H9 (cell line): ENCODE measurements at regions not wholly inside any gene's neighbourhood (a gene's known extent, or its start where the extent isn't known, plus 50 kb on each side); places are given as distances from the start of the nearest gene placed in this dataset.

Experiments used
- DNase-seq: peaks from one replicate; pipeline ENCODE4 v3.0.0-alpha.2; 2017
- H2AFZ ChIP-seq: one replicate; pipeline ENCODE4 v1.6.1; 2013; ENCODE audit warnings: mild to moderate bottlenecking, low read length, control low read depth, moderate library complexity
- H2AK5ac ChIP-seq: 2 replicates; pipeline ENCODE4 v1.6.1; 2013; ENCODE audit warnings: low read length, control low read depth, mixed read lengths; ENCODE audit not compliant: insufficient read length
- H2BK120ac ChIP-seq: one replicate; pipeline ENCODE4 v1.6.1; 2013; ENCODE audit warnings: low read depth, mild to moderate bottlenecking, low read length, control low read depth, inconsistent platforms; ENCODE audit not compliant: poor library complexity, severe bottlenecking
- H2BK12ac ChIP-seq: 2 replicates; pipeline ENCODE4 v1.6.1; 2013; ENCODE audit warnings: low read length, control low read depth, mixed read lengths, low read depth; ENCODE audit not compliant: insufficient read length
- H2BK15ac ChIP-seq: 2 replicates; pipeline ENCODE4 v1.6.1; 2013; ENCODE audit warnings: low read depth, low read length, control low read depth
- H2BK20ac ChIP-seq: one replicate; pipeline ENCODE4 v1.6.1; 2013; ENCODE audit warnings: low read depth, mild to moderate bottlenecking, low read length, control low read depth, inconsistent platforms; ENCODE audit not compliant: poor library complexity, severe bottlenecking
- H2BK5ac ChIP-seq: 2 replicates; pipeline ENCODE4 v1.6.1; 2013; ENCODE audit warnings: low read length, control low read depth, mixed read lengths; ENCODE audit not compliant: insufficient read length
- H3K14ac ChIP-seq: 2 replicates; pipeline ENCODE4 v1.6.1; 2013; ENCODE audit warnings: low read length, control low read depth; ENCODE audit not compliant: insufficient read depth
- H3K18ac ChIP-seq: 2 replicates; pipeline ENCODE4 v1.6.1; 2013; ENCODE audit warnings: low read depth, mild to moderate bottlenecking, mixed read lengths, low read length, control low read depth; ENCODE audit not compliant: insufficient read length
- H3K23ac ChIP-seq: 2 replicates; pipeline ENCODE4 v1.6.1; 2013; ENCODE audit warnings: low read length, control low read depth, mixed read lengths, low read depth; ENCODE audit not compliant: insufficient read length
- H3K23me2 ChIP-seq: 2 replicates; pipeline ENCODE4 v1.6.1; 2013; ENCODE audit warnings: low read depth, mild to moderate bottlenecking, mixed read lengths, low read length, control low read depth; ENCODE audit not compliant: insufficient read length, poor library complexity, severe bottlenecking
- H3K27ac ChIP-seq: 2 replicates; pipeline ENCODE4 v1.5.1; 2013; ENCODE audit warnings: low read length, control low read depth, mixed read lengths, low read depth; ENCODE audit not compliant: insufficient read length
- H3K27me3 ChIP-seq: 2 replicates; pipeline ENCODE4 v1.6.1; 2013; ENCODE audit warnings: low read length, control low read depth, inconsistent platforms; ENCODE audit not compliant: insufficient read depth
- H3K4ac ChIP-seq: 2 replicates; pipeline ENCODE4 v1.6.1; 2013; ENCODE audit warnings: low read depth, mild to moderate bottlenecking, control low read depth, inconsistent platforms, low read length, moderate library complexity
- H3K4me1 ChIP-seq: 2 replicates; pipeline ENCODE4 v1.6.1; 2013; ENCODE audit warnings: low read length, control low read depth, inconsistent platforms; ENCODE audit not compliant: insufficient read depth
- H3K4me2 ChIP-seq: 2 replicates; pipeline ENCODE4 v1.6.1; 2013; ENCODE audit warnings: low read length, control low read depth, mixed read lengths; ENCODE audit not compliant: insufficient read length, insufficient read depth
- H3K56ac ChIP-seq: 2 replicates; pipeline ENCODE4 v1.6.1; 2013; ENCODE audit warnings: low read depth, mild to moderate bottlenecking, mixed read lengths, low read length, control low read depth; ENCODE audit not compliant: insufficient read length
- H3K79me1 ChIP-seq: 2 replicates; pipeline ENCODE4 v1.6.1; 2013; ENCODE audit warnings: low read depth, mild to moderate bottlenecking, moderate library complexity, low read length, control low read depth, inconsistent platforms; ENCODE audit not compliant: insufficient read depth, poor library complexity, severe bottlenecking
- H3K79me2 ChIP-seq: 2 replicates; pipeline ENCODE4 v1.6.1; 2013; ENCODE audit warnings: low read length, control low read depth, inconsistent platforms; ENCODE audit not compliant: insufficient read depth
- H3K9ac ChIP-seq: 2 replicates; pipeline ENCODE4 v1.6.1; 2013; ENCODE audit warnings: low read length, control low read depth, mixed read lengths; ENCODE audit not compliant: insufficient read length; ENCODE audit errors: extremely low read depth
- H3K9me3 ChIP-seq: one replicate; pipeline ENCODE4 v1.6.1; 2013; ENCODE audit warnings: low read depth, low read length, inconsistent platforms; ENCODE audit not compliant: control insufficient read depth
- H3T11ph ChIP-seq: one replicate; pipeline ENCODE4 v1.6.1; 2013; ENCODE audit warnings: mild to moderate bottlenecking, low read length, control low read depth, inconsistent platforms
- H4K20me1 ChIP-seq: one replicate; pipeline ENCODE4 v1.6.1; 2013; ENCODE audit not compliant: control insufficient read depth, insufficient read length, insufficient read depth
- H4K5ac ChIP-seq: 2 replicates; pipeline ENCODE4 v1.6.1; 2013; ENCODE audit warnings: low read depth, mild to moderate bottlenecking, mixed read lengths, low read length, control low read depth; ENCODE audit not compliant: insufficient read length
- H4K8ac ChIP-seq: replicated peaks from 2 replicates; pipeline ENCODE4 v1.6.1; 2013; ENCODE audit warnings: low read length, control low read depth, mixed read lengths, low read depth; ENCODE audit not compliant: insufficient read length
- H4K91ac ChIP-seq: 2 replicates; pipeline ENCODE4 v1.6.1; 2013; ENCODE audit warnings: low read depth, mild to moderate bottlenecking, moderate library complexity, mixed read lengths, low read length, control low read depth; ENCODE audit not compliant: insufficient read length
- H3K27ac Mint-ChIP-seq, 3 experiments: 2 replicates in 2 of 3; 3 replicates in 1 of 3; pipeline ENCODE4 v1.8.0; 2020 to 2021; ENCODE audit warnings: mixed read lengths in 3 of 3, mild to moderate bottlenecking in 1 of 3, moderate library complexity in 1 of 3
- H3K27me3 Mint-ChIP-seq: 2 replicates; pipeline ENCODE4 v1.8.0; 2021; ENCODE audit warnings: low read depth, mild to moderate bottlenecking, moderate library complexity, mixed read lengths
- H3K36me3 Mint-ChIP-seq, 3 experiments: 2 replicates in 2 of 3; 3 replicates in 1 of 3; pipeline ENCODE4 v1.8.0; 2020 to 2021; ENCODE audit warnings: low read depth in 3 of 3, mixed read lengths in 3 of 3; ENCODE audit not compliant: insufficient read depth in 1 of 3
- H3K4me1 Mint-ChIP-seq, 2 experiments: 2 replicates each; pipeline ENCODE4 v1.8.0; 2020; ENCODE audit warnings: mixed read lengths in 2 of 2
- H3K4me3 Mint-ChIP-seq, 2 experiments: 2 replicates in 1 of 2; 3 replicates in 1 of 2; pipeline ENCODE4 v1.8.0; 2020 to 2021; ENCODE audit warnings: mild to moderate bottlenecking in 2 of 2, mixed read lengths in 2 of 2, moderate library complexity in 1 of 2
- H3K9me3 Mint-ChIP-seq, 2 experiments: 2 replicates in 1 of 2; 3 replicates in 1 of 2; pipeline ENCODE4 v1.8.0; 2020; ENCODE audit warnings: mild to moderate bottlenecking in 2 of 2, mixed read lengths in 2 of 2, moderate library complexity in 1 of 2
- TF ChIP-seq, protein P1 (sequence below): fragments of 200-600 bp; sonication (generic); conservative IDR thresholded peaks from 3 replicates; pipeline ENCODE4 v1.8.0; 2021; ENCODE audit warnings: antibody characterized with exemption, mild to moderate bottlenecking

DNA sequence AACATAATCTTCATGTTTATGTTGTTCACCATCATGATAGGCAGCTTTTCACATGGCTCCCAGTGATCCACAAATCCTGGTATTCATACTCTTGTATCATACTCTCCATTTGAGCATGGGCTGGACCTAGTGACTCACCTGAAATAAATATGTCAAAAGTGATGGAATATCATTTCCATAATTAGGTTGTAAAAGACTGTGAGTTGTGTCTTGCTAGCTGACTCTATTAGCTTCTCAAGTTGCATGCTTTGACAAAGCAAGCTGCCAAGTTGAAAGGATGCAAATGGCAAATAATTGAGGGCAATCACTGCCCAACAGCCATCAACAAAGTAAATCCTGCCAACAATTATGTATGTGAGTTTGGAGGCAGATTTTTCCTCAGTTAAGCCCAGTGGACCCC is 300.4 kb downstream of the AHR start:
- TF ChIP-seq, protein P1, sequence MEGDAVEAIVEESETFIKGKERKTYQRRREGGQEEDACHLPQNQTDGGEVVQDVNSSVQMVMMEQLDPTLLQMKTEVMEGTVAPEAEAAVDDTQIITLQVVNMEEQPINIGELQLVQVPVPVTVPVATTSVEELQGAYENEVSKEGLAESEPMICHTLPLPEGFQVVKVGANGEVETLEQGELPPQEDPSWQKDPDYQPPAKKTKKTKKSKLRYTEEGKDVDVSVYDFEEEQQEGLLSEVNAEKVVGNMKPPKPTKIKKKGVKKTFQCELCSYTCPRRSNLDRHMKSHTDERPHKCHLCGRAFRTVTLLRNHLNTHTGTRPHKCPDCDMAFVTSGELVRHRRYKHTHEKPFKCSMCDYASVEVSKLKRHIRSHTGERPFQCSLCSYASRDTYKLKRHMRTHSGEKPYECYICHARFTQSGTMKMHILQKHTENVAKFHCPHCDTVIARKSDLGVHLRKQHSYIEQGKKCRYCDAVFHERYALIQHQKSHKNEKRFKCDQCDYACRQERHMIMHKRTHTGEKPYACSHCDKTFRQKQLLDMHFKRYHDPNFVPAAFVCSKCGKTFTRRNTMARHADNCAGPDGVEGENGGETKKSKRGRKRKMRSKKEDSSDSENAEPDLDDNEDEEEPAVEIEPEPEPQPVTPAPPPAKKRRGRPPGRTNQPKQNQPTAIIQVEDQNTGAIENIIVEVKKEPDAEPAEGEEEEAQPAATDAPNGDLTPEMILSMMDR, result no peak
- Mint-ChIP-seq H3K4me1 (no peaks in the 10 kb centered on the region), H3K27ac (no peak overlapping the region), H3K9me3 (peaks cover 0 to 4% of the 10 kb centered on the region in 2 experiments; a peak in 2 of 5 replicates), H3K36me3 (no peaks in the 10 kb centered on the region), H3K4me3 (no peak overlapping the region), H3K27me3 (no peaks in the 10 kb centered on the region)
- Histone ChIP-seq H3K9me3 (no peaks in the 10 kb centered on the region), H3K79me1 (no peaks in the 10 kb centered on the region), H2BK12ac (no peak overlapping the region), H2BK20ac (no peak overlapping the region), H2AK5ac (no peak overlapping the region), H3K4me1 (no peaks in the 10 kb centered on the region), H4K91ac (no peak overlapping the region), H3K23ac (no peak overlapping the region), H4K8ac (no peak overlapping the region), H3K56ac (no peak overlapping the region), H2BK15ac (no peak overlapping the region), H3K9ac (no peak overlapping the region), H2BK120ac (no peak overlapping the region), H3K14ac (no peak overlapping the region; the same call in 1 of the 2 replicates), H3T11ph (no peak overlapping the region), H2AFZ (no peak overlapping the region), H3K4me2 (no peak overlapping the region), H3K23me2 (no peaks in the 10 kb centered on the region), H3K27me3 (no peaks in the 10 kb centered on the region), H3K4ac (no peak overlapping the region), H4K20me1 (no peaks in the 10 kb centered on the region), H3K27ac (no peak overlapping the region), H3K18ac (no peak overlapping the region), H2BK5ac (no peak overlapping the region), H4K5ac (no peak overlapping the region), H3K79me2 (no peaks in the 10 kb centered on the region)
- DNase-seq, result no peak
